Fibroblast of skin of abdomen (primary cell): ENCODE measurements at regions not wholly inside any gene's neighbourhood (a gene's known extent, or its start where the extent isn't known, plus 50 kb on each side); places are given as distances from the start of the nearest gene placed in this dataset.

Source experiments
- DNase-seq: peaks from one replicate; pipeline ENCODE4 v3.0.0-alpha.2; 2013

GRCh38 chr11:71309181-71309580, 56.8 kb upstream of the SHANK2 start:
- no peak for DNase-seq

GRCh38 chr11:71307811-71308645, 55.7 kb upstream of the SHANK2 start:
- DNase-seq: no peak

DNA sequence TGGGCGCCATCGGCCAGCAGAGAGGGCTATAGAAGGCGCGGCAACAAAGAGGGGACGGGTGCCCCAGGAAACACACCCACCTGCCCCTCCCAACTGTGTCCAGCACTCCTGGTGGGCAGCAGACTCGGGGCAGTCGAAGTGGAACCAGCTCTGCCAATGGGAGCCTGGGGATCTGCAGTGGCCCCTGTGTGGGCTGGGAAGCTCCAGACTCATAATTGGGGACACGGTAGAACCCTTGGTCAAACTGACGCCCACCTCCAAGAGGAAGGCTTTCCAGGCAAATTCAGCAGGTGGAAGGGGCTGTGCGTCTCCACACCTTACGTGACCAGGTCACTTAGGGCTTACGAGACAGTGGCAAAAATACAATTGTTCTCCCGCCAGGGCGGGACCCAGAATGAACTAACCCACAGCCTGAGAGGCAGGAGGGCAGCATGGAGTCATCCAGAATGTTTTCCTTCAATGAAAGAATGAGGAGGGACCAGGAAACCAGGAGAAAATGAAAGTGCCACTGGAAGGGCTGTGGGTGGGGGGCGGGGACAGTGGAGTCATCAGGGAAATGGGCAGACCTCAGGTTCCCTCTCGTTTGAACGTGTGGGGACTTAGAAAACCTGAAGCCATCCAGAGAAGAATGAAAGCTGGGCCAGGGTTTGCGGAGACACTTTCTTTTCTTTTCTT, 53.2 kb upstream of the SHANK2 start:
- DNase-seq: no peak

GRCh38 chr11:71305041-71305440, 52.7 kb upstream of the SHANK2 start:
- DNase-seq: no peak

GRCh38 chr11:71304491-71304890, 52.1 kb upstream of the SHANK2 start:
- DNase-seq: no peak

DNA sequence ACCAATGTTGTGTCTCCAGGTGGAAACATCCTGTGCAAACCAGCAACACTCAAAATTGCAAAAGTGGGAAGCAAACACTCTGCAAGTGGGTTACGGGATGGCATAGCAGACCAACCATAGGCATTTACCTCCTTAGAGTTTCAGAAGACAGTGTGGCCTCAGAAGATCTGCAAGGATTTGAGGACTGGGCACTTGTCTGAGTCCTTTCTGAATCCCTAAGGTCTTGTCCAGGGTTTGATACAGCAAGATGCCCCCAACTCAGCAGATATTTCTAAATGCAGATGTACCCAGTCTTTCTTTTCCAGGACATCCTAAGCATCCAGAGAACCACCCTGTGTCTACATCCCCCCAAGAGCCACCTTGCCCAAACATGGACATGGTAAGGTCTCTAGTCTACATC, 51.7 kb upstream of the SHANK2 start:
- no peak for DNase-seq

- DNase-seq: no peak
These were observed 50.5 kb upstream of the SHANK2 start for GRCh38 chr11:71302911-71303310.

- no peak for DNase-seq
These were observed 50.1 kb upstream of the SHANK2 start for GRCh38 chr11:71302534-71302909.
